ENCODE measurements at regions not wholly inside any gene's neighbourhood (a gene's known extent, or its start where the extent isn't known, plus 50 kb on each side); places are given as distances from the start of the nearest gene placed in this dataset.

DNA sequence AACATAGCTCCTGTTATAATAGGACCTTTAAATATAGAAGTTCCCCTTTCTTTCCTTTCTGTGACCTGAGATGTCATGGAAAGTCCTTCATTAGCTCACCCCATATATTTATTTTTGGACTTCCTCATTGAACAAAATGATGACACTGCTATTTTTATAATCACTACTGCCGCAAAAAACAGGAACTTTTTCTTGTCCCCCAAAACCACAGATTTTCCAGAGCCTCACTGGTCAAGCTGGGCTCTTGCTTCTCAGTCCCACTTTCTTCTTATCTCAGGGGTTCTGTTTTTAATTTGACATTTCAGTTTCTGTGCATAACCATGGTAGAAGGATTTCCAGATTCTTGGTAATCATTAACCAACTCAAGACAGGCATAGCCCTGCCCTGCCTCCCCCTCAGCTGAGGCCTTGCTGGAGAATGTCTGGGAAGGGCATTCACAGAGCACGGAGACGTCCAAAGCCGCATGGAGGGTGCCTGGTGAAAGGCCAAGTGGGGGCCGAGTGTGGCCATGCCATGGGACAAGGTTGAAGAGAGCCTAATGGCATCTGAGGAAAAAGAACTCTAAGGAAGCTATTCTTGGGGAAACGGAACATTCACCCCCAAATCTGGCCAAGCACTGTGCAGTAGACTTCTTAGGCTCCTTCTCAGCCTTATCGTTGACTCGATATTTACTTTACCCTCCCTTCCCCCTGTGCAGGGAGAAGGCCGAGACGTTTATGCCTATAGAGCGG lies 73.7 kb downstream of the EDN1 start:
- TF ChIP-seq, protein P1, sequence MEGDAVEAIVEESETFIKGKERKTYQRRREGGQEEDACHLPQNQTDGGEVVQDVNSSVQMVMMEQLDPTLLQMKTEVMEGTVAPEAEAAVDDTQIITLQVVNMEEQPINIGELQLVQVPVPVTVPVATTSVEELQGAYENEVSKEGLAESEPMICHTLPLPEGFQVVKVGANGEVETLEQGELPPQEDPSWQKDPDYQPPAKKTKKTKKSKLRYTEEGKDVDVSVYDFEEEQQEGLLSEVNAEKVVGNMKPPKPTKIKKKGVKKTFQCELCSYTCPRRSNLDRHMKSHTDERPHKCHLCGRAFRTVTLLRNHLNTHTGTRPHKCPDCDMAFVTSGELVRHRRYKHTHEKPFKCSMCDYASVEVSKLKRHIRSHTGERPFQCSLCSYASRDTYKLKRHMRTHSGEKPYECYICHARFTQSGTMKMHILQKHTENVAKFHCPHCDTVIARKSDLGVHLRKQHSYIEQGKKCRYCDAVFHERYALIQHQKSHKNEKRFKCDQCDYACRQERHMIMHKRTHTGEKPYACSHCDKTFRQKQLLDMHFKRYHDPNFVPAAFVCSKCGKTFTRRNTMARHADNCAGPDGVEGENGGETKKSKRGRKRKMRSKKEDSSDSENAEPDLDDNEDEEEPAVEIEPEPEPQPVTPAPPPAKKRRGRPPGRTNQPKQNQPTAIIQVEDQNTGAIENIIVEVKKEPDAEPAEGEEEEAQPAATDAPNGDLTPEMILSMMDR (IDR thresholded peaks at IDR 0.05; ENCODE audit: insufficient read depth, low read depth, low read length), result no peak
- TF ChIP-seq EZH2 (IDR thresholded peaks at IDR 0.05; ENCODE audit: insufficient read depth, low read length), result no peak

Measured in astrocyte (in vitro differentiated cells and primary cell).